ENCODE measurements at regions not wholly inside any gene's neighbourhood (a gene's known extent, or its start where the extent isn't known, plus 50 kb on each side); places are given as distances from the start of the nearest gene placed in this dataset.

DNA sequence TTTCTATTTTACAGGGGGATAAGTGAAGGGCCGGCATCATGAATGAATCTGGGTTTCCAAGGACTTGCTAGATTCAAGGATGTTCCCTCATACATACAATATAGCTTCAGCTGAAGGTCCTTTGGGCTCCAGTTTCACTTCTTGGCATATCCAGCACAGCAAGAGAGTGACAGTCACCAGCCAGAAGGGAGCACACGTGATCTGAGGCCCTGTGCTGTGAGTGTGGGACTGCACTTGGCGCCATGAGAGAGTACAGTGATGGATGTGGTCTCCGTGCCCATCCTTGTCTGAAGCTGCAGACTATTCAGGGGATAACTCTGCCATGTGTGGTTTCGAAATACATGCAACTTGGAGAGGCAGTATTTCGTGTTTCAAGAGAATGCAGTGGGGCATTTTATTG is 159.7 kb upstream of the DSCAM start:
- Histone ChIP-seq H3K4me3 (no peak overlapping the region), H3K4me1 (ENCODE audit: control insufficient read depth in 5 of 5, insufficient read depth in 5 of 5, low read length in 5 of 5) (no peaks in the 10 kb centered on the region), H3K36me3 (ENCODE audit: control insufficient read depth in 4 of 4, insufficient read depth in 4 of 4, low read length in 4 of 4) (no peaks in the 10 kb centered on the region), H3K27me3 (ENCODE audit: control insufficient read depth in 3 of 3, insufficient read depth in 3 of 3, low read length in 2 of 3) (no peaks in the 10 kb centered on the region), H3K27ac (ENCODE audit: low read depth in 1 of 2, low read length in 1 of 2) (no peak overlapping the region), H3K9ac (ENCODE audit: insufficient read depth in 1 of 2, low read length in 2 of 2) (no peak overlapping the region), H3K9me3 (ENCODE audit: control insufficient read depth in 4 of 4, insufficient read depth in 3 of 4, low read length in 3 of 4) (peaks cover 0 to 4% (median under 1%) of the 10 kb centered on the region in 4 donors)
- TF ChIP-seq, protein P1, sequence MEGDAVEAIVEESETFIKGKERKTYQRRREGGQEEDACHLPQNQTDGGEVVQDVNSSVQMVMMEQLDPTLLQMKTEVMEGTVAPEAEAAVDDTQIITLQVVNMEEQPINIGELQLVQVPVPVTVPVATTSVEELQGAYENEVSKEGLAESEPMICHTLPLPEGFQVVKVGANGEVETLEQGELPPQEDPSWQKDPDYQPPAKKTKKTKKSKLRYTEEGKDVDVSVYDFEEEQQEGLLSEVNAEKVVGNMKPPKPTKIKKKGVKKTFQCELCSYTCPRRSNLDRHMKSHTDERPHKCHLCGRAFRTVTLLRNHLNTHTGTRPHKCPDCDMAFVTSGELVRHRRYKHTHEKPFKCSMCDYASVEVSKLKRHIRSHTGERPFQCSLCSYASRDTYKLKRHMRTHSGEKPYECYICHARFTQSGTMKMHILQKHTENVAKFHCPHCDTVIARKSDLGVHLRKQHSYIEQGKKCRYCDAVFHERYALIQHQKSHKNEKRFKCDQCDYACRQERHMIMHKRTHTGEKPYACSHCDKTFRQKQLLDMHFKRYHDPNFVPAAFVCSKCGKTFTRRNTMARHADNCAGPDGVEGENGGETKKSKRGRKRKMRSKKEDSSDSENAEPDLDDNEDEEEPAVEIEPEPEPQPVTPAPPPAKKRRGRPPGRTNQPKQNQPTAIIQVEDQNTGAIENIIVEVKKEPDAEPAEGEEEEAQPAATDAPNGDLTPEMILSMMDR (IDR thresholded peaks at IDR 0.05; ENCODE audit: control extremely low read depth, extremely low read depth): no peak
- ATAC-seq (ENCODE audit: insufficient read depth, low FRiP score): no peak
- DNase-seq: no peak
- 84 to 85% methylated on average over 6 of the region's 6 CpGs for WGBS, 2 donors

GRCh38 chr21:41008351-41008750 is 159.6 kb upstream of the BACE2 start:
- H3K27ac ChIP-seq (ENCODE audit: low read depth in 1 of 2, low read length in 1 of 2): no peak overlapping the region
- no peaks in the 10 kb centered on the region for H3K4me1 ChIP-seq (ENCODE audit: control insufficient read depth in 5 of 5, insufficient read depth in 5 of 5, low read length in 5 of 5)
- 84 to 89% methylated on average over 6 of the region's 6 CpGs for WGBS, 2 donors
- no peaks in the 10 kb centered on the region for H3K36me3 ChIP-seq (ENCODE audit: control insufficient read depth in 4 of 4, insufficient read depth in 4 of 4, low read length in 4 of 4)
- DNase-seq (no peak), ATAC-seq (ENCODE audit: insufficient read depth, low FRiP score) (no peak)
- TF ChIP-seq, protein P1 (IDR thresholded peaks at IDR 0.05; ENCODE audit: control extremely low read depth, extremely low read depth): no peak
- H3K4me3 ChIP-seq: no peak overlapping the region
- H3K9me3 ChIP-seq (ENCODE audit: control insufficient read depth in 4 of 4, insufficient read depth in 3 of 4, low read length in 3 of 4): peaks cover 0 to 4% (median under 1%) of the 10 kb centered on the region in 4 donors
- H3K9ac ChIP-seq (ENCODE audit: insufficient read depth in 1 of 2, low read length in 2 of 2): no peak overlapping the region
- H3K27me3 ChIP-seq (ENCODE audit: control insufficient read depth in 3 of 3, insufficient read depth in 3 of 3, low read length in 2 of 3): no peaks in the 10 kb centered on the region

- H3K27ac ChIP-seq (ENCODE audit: low read depth in 1 of 2, low read length in 1 of 2): no peak overlapping the region
- WGBS, 2 donors: 61 to 74% methylated on average over 9 of the region's 9 CpGs
- no peak overlapping the region for H3K9ac ChIP-seq (ENCODE audit: insufficient read depth in 1 of 2, low read length in 2 of 2)
- H3K36me3 ChIP-seq (ENCODE audit: control insufficient read depth in 4 of 4, insufficient read depth in 4 of 4, low read length in 4 of 4): no peaks in the 10 kb centered on the region
- DNase-seq (no peak), ATAC-seq (ENCODE audit: insufficient read depth, low FRiP score) (no peak)
- peaks cover 0 to 4% (median under 1%) of the 10 kb centered on the region in 4 donors for H3K9me3 ChIP-seq (ENCODE audit: control insufficient read depth in 4 of 4, insufficient read depth in 3 of 4, low read length in 3 of 4)
- no peak overlapping the region for H3K4me3 ChIP-seq
- TF ChIP-seq, protein P1 (IDR thresholded peaks at IDR 0.05; ENCODE audit: control extremely low read depth, extremely low read depth): no peak
- no peaks in the 10 kb centered on the region for H3K27me3 ChIP-seq (ENCODE audit: control insufficient read depth in 3 of 3, insufficient read depth in 3 of 3, low read length in 2 of 3)
- no peaks in the 10 kb centered on the region for H3K4me1 ChIP-seq (ENCODE audit: control insufficient read depth in 5 of 5, insufficient read depth in 5 of 5, low read length in 5 of 5)
These were observed 159.0 kb upstream of the BACE2 start for GRCh38 chr21:41008974-41009373.
